ENCODE measurements at regions not wholly inside any gene's neighbourhood (a gene's known extent, or its start where the extent isn't known, plus 50 kb on each side); places are given as distances from the start of the nearest gene placed in this dataset.
A peak's percentile ranks its signal among the peaks of the same experiment; 100 is the strongest.
"Not testable (repeated sequence)": the region's sequence is repeated elsewhere in the genome, so short reads cannot be mapped to it uniquely, and the experiment has no call there.

DNA sequence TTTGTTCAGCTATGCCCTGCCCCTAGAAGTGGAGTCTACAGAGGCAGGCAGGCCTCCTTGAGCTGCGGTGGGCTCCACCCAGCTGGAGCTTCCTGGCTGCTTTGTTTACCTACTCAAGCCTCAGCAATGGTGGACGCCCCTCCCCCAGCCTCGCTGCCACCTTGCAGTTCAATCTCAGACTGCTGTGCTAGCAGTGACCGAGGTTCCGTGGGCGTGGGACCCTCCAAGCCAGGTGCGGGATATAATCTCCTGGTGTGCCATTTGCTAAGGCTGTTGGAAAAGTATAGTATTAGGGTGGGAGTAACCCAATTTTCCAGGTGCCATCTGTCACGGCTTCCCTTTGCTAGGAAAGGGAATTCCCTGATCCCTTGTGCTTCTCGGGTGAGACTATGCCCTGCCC lies 770.2 kb upstream of the VRK2 start:
- not testable (repeated sequence) for H3K27me3 ChIP-seq (ENCODE audit: control insufficient read depth, insufficient read depth, low read length); H3K36me3 ChIP-seq (ENCODE audit: control insufficient read depth, insufficient read depth, low read length); DNase-seq (ENCODE audit: low read depth); H3K4me3 ChIP-seq (ENCODE audit: low read depth, low read length); FAIRE-seq

GRCh38 chr2:57278451-57278850 lies 768.2 kb upstream of the VRK2 start:
- H3K4me3 ChIP-seq (ENCODE audit: low read depth, low read length) = no peak overlapping the region
- no peak for FAIRE-seq
- no peaks in the 10 kb centered on the region for H3K27me3 ChIP-seq (ENCODE audit: control insufficient read depth, insufficient read depth, low read length)
- H3K36me3 ChIP-seq (ENCODE audit: control insufficient read depth, insufficient read depth, low read length) = no peaks in the 10 kb centered on the region
- DNase-seq (ENCODE audit: low read depth) = no peak
- no peak for TF ChIP-seq CTCF (IDR thresholded peaks at IDR 0.05; ENCODE audit: insufficient read depth, low read length, severe bottlenecking)

GRCh38 chr2:57291209-57291608 lies 755.4 kb upstream of the VRK2 start:
- FAIRE-seq (no peak), DNase-seq (ENCODE audit: low read depth) (no peak)
- Histone ChIP-seq H3K36me3 (ENCODE audit: control insufficient read depth, insufficient read depth, low read length) (no peaks in the 10 kb centered on the region), H3K27me3 (ENCODE audit: control insufficient read depth, insufficient read depth, low read length) (no peaks in the 10 kb centered on the region), H3K4me3 (ENCODE audit: low read depth, low read length) (no peak overlapping the region)
- TF ChIP-seq CTCF (IDR thresholded peaks at IDR 0.05; ENCODE audit: insufficient read depth, low read length, severe bottlenecking) = no peak

GRCh38 chr2:57296795-57297517 lies 749.6 kb upstream of the VRK2 start:
- no peaks in the 10 kb centered on the region for H3K36me3 ChIP-seq (ENCODE audit: control insufficient read depth, insufficient read depth, low read length)
- no peak for TF ChIP-seq CTCF (IDR thresholded peaks at IDR 0.05; ENCODE audit: insufficient read depth, low read length, severe bottlenecking)
- H3K27me3 ChIP-seq (ENCODE audit: control insufficient read depth, insufficient read depth, low read length) = no peaks in the 10 kb centered on the region
- FAIRE-seq (no peak), DNase-seq (ENCODE audit: low read depth) (peak; percentile 15)
- no peak overlapping the region for H3K4me3 ChIP-seq (ENCODE audit: low read depth, low read length)

DNA sequence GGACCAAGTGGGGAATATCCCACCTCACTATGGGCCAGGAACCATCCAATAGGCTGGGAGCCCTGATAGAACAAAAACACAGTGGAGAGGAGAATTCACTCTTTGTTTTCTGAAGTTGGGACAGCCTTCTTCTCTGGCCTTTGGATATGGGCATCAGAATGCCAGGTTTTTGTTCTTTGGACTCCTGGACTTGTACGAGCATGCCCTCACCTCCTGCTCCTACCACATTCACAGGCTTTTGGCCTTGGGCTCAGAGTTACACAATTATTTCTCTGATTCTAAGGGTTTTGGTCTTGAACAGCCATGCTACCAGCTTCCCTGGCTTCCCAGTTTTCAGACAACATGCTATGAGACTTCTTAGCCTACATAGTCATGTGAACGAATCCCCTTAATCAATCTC lies 732.9 kb upstream of the VRK2 start:
- Histone ChIP-seq H3K27me3 (ENCODE audit: control insufficient read depth, insufficient read depth, low read length) (no peaks in the 10 kb centered on the region), H3K4me3 (ENCODE audit: low read depth, low read length) (no peak overlapping the region), H3K36me3 (ENCODE audit: control insufficient read depth, insufficient read depth, low read length) (no peaks in the 10 kb centered on the region)
- peak; percentile 52 for DNase-seq (ENCODE audit: low read depth)
- no peak for FAIRE-seq
- no peak for TF ChIP-seq CTCF (IDR thresholded peaks at IDR 0.05; ENCODE audit: insufficient read depth, low read length, severe bottlenecking)

- TF ChIP-seq CTCF (IDR thresholded peaks at IDR 0.05; ENCODE audit: insufficient read depth, low read length, severe bottlenecking) = no peak
- FAIRE-seq (no peak), DNase-seq (ENCODE audit: low read depth) (no peak)
- Histone ChIP-seq H3K4me3 (ENCODE audit: low read depth, low read length) (no peak overlapping the region), H3K36me3 (ENCODE audit: control insufficient read depth, insufficient read depth, low read length) (no peaks in the 10 kb centered on the region), H3K27me3 (ENCODE audit: control insufficient read depth, insufficient read depth, low read length) (no peaks in the 10 kb centered on the region)
Measured at GRCh38 chr2:57314682-57315081, 731.9 kb upstream of the VRK2 start.
